Parathyroid adenoma (tissue), 2 donors: ENCODE measurements at regions not wholly inside any gene's neighbourhood (a gene's known extent, or its start where the extent isn't known, plus 50 kb on each side); places are given as distances from the start of the nearest gene placed in this dataset.

Source experiments
- H2AFZ ChIP-seq: fragments of 300-600 bp; sonication (generic); one replicate; pipeline ENCODE4 v1.7.0; 2017; ENCODE audit warnings: antibody characterized with exemption, mild to moderate bottlenecking
- H3K27ac ChIP-seq: fragments of 300-600 bp; sonication (generic); one replicate; pipeline ENCODE4 v1.7.0; 2017
- H3K27me3 ChIP-seq: fragments of 300-600 bp; sonication (generic); one replicate; pipeline ENCODE4 v1.7.0; 2017; ENCODE audit warnings: low read length; ENCODE audit not compliant: control insufficient read depth, insufficient read depth
- H3K36me3 ChIP-seq: fragments of 300-600 bp; sonication (generic); one replicate; pipeline ENCODE4 v1.7.0; 2017; ENCODE audit warnings: low read length; ENCODE audit not compliant: control insufficient read depth, insufficient read depth
- H3K4me1 ChIP-seq: fragments of 300-600 bp; sonication (generic); one replicate; pipeline ENCODE4 v1.7.0; 2017; ENCODE audit warnings: control low read depth
- H3K4me2 ChIP-seq: fragments of 300-600 bp; sonication (generic); one replicate; pipeline ENCODE4 v1.7.0; 2017; ENCODE audit warnings: low read length
- H3K4me3 ChIP-seq: fragments of 300-600 bp; sonication (generic); one replicate; pipeline ENCODE4 v1.7.0; 2017; ENCODE audit warnings: low read depth, low read length
- H3K79me2 ChIP-seq: fragments of 300-600 bp; sonication (generic); one replicate; pipeline ENCODE4 v1.7.0; 2017; ENCODE audit warnings: control low read depth
- H3K9ac ChIP-seq: fragments of 300-600 bp; sonication (generic); one replicate; pipeline ENCODE4 v1.7.0; 2017; ENCODE audit warnings: mild to moderate bottlenecking
- H3K9me3 ChIP-seq: fragments of 300-600 bp; sonication (generic); one replicate; pipeline ENCODE4 v1.7.0; 2017; ENCODE audit warnings: low read length; ENCODE audit not compliant: control insufficient read depth
- TF ChIP-seq, protein P1 (sequence below): fragments of 300-600 bp; sonication (generic); IDR thresholded peaks from one replicate; pipeline ENCODE4 v1.7.0; 2017; ENCODE audit warnings: antibody characterized with exemption, mild to moderate bottlenecking
- donor health status: primary hyperparathyroidism.

GRCh38 chr9:13524245-13524644 is 244.8 kb upstream of the MPDZ start:
- H3K36me3 ChIP-seq, result no peaks in the 10 kb centered on the region
- no peaks in the 10 kb centered on the region for H3K4me1 ChIP-seq
- H3K9me3 ChIP-seq, result no peaks in the 10 kb centered on the region
- no peaks in the 10 kb centered on the region for H3K27me3 ChIP-seq
- no peak overlapping the region for H3K27ac ChIP-seq
- TF ChIP-seq, protein P1, sequence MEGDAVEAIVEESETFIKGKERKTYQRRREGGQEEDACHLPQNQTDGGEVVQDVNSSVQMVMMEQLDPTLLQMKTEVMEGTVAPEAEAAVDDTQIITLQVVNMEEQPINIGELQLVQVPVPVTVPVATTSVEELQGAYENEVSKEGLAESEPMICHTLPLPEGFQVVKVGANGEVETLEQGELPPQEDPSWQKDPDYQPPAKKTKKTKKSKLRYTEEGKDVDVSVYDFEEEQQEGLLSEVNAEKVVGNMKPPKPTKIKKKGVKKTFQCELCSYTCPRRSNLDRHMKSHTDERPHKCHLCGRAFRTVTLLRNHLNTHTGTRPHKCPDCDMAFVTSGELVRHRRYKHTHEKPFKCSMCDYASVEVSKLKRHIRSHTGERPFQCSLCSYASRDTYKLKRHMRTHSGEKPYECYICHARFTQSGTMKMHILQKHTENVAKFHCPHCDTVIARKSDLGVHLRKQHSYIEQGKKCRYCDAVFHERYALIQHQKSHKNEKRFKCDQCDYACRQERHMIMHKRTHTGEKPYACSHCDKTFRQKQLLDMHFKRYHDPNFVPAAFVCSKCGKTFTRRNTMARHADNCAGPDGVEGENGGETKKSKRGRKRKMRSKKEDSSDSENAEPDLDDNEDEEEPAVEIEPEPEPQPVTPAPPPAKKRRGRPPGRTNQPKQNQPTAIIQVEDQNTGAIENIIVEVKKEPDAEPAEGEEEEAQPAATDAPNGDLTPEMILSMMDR, result no peak
- no peak overlapping the region for H3K4me3 ChIP-seq
- H3K9ac ChIP-seq, result no peak overlapping the region
- H3K79me2 ChIP-seq, result no peaks in the 10 kb centered on the region
- H3K4me2 ChIP-seq, result no peak overlapping the region
- H2AFZ ChIP-seq, result no peak overlapping the region

DNA sequence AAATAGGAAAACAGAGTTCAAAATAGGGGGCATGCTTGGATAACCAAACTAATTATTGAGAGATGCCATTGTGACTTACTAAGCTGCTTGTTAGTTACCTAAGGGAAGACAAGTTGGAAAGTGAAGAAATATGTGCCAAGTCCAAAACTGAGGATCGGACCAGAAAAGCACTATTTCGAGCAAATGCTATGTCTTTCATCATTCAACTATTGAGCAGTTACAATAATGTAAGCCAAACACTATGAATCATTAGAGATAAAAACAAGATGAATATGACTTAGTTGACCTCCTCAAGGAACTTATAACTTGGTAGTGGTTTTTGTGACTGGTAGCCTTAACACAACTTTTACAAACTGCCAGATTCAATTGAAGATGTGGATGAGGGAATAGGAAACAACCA is 240.6 kb upstream of the MPDZ start:
- Histone ChIP-seq H3K4me1 (no peaks in the 10 kb centered on the region), H3K27ac (no peak overlapping the region), H3K9me3 (no peaks in the 10 kb centered on the region), H3K4me3 (no peak overlapping the region), H3K4me2 (no peak overlapping the region), H3K27me3 (no peaks in the 10 kb centered on the region), H3K79me2 (no peaks in the 10 kb centered on the region), H3K9ac (no peak overlapping the region), H3K36me3 (no peaks in the 10 kb centered on the region), H2AFZ (no peak overlapping the region)
- TF ChIP-seq, protein P1, result no peak

DNA sequence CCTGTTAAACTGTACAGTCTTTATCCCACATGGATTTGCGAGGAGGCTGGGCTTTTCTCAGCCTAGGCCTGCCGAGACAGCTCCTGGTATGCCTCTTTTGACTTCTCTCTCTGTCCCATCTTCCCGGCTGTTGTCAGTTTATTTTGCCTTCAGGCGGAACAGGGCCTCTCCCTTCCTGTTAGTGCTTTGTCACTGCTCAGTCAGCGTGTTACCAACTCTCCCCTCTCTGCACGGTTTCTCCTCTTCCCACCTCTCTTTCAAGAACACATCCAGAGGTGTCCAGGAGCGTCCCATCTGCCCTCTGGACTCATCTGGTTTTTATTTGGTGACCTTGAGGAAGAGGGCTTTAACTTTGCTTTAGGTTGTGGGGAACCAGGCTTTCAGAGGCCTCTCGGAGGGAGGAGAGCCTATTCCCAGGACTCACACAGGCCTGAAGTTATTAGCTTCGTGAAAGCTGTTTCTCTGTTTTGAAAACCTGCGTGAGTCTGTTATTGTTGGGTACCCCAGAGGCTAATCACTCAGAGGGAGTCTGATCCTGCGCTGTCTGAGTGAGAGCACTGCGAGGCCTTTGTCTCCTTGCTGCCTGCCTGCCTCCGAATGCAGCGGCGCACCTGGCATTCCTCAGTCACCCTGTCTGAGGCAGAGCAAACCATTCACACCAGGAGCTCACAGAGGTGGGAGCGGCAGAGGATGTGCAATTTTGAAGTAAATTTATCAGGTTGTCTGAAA is 234.4 kb upstream of the MPDZ start:
- Histone ChIP-seq H3K27me3 (no peaks in the 10 kb centered on the region), H3K4me1 (no peaks in the 10 kb centered on the region), H3K9me3 (no peaks in the 10 kb centered on the region), H3K27ac (peak overlapping the region; percentile 29), H3K4me2 (no peak overlapping the region), H3K36me3 (no peaks in the 10 kb centered on the region), H3K9ac (no peak overlapping the region), H2AFZ (peak overlapping the region; percentile 22), H3K4me3 (no peak overlapping the region), H3K79me2 (no peaks in the 10 kb centered on the region)
- TF ChIP-seq, protein P1, result no peak

- H3K36me3 ChIP-seq, result no peaks in the 10 kb centered on the region
- H3K9me3 ChIP-seq, result no peaks in the 10 kb centered on the region
- no peak overlapping the region for H2AFZ ChIP-seq
- H3K79me2 ChIP-seq, result no peaks in the 10 kb centered on the region
- TF ChIP-seq, protein P1, result no peak
- no peaks in the 10 kb centered on the region for H3K27me3 ChIP-seq
- no peak overlapping the region for H3K4me2 ChIP-seq
- no peaks in the 10 kb centered on the region for H3K4me1 ChIP-seq
- H3K27ac ChIP-seq, result peak overlapping the region; percentile 29
- H3K9ac ChIP-seq, result no peak overlapping the region
- H3K4me3 ChIP-seq, result no peak overlapping the region
These were observed 233.8 kb upstream of the MPDZ start for GRCh38 chr9:13513286-13513685.

GRCh38 chr9:13508681-13509080 is 229.2 kb upstream of the MPDZ start:
- Histone ChIP-seq H3K4me3 (no peak overlapping the region), H3K4me2 (no peak overlapping the region), H3K27ac (no peak overlapping the region), H3K27me3 (no peaks in the 10 kb centered on the region), H3K79me2 (no peaks in the 10 kb centered on the region), H3K9me3 (no peaks in the 10 kb centered on the region), H3K9ac (no peak overlapping the region), H2AFZ (no peak overlapping the region), H3K4me1 (no peaks in the 10 kb centered on the region), H3K36me3 (no peaks in the 10 kb centered on the region)
- TF ChIP-seq, protein P1, result no peak
